ENCODE measurements at regions not wholly inside any gene's neighbourhood (a gene's known extent, or its start where the extent isn't known, plus 50 kb on each side); places are given as distances from the start of the nearest gene placed in this dataset.

GRCh38 chr7:156515911-156516790 lies 124.4 kb upstream of the RNF32 start (continued):
- TF ChIP-seq USF2 (IDR thresholded peaks at IDR 0.05; ENCODE audit: low read depth, low read length) = peak; percentile 41; the same call in 1 of the 2 replicates
- 0 out of 2 replicates have a peak, but pooled peaks have one; percentile 25 for TF ChIP-seq USF2 (CRISPR knock-in tag; IDR thresholded peaks at IDR 0.05; ENCODE audit: borderline replicate concordance)
- no peak for TF ChIP-seq RARG (CRISPR knock-in tag; IDR thresholded peaks at IDR 0.05; ENCODE audit: low read depth)
- no peak for TF ChIP-seq ZSCAN22 (CRISPR knock-in tag; IDR thresholded peaks at IDR 0.05)
- TF ChIP-seq PRDM10 (CRISPR knock-in tag; IDR thresholded peaks at IDR 0.05; ENCODE audit: low read depth) = no peak
- TF ChIP-seq, protein P1, sequence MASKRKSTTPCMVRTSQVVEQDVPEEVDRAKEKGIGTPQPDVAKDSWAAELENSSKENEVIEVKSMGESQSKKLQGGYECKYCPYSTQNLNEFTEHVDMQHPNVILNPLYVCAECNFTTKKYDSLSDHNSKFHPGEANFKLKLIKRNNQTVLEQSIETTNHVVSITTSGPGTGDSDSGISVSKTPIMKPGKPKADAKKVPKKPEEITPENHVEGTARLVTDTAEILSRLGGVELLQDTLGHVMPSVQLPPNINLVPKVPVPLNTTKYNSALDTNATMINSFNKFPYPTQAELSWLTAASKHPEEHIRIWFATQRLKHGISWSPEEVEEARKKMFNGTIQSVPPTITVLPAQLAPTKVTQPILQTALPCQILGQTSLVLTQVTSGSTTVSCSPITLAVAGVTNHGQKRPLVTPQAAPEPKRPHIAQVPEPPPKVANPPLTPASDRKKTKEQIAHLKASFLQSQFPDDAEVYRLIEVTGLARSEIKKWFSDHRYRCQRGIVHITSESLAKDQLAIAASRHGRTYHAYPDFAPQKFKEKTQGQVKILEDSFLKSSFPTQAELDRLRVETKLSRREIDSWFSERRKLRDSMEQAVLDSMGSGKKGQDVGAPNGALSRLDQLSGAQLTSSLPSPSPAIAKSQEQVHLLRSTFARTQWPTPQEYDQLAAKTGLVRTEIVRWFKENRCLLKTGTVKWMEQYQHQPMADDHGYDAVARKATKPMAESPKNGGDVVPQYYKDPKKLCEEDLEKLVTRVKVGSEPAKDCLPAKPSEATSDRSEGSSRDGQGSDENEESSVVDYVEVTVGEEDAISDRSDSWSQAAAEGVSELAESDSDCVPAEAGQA (IDR thresholded peaks at IDR 0.05; ENCODE audit: low read depth) = no peak
- TF ChIP-seq, protein P1 (CRISPR knock-in tag; IDR thresholded peaks at IDR 0.05; ENCODE audit: borderline replicate concordance) = no peak
- no peak for TF ChIP-seq GRHL1 (CRISPR knock-in tag; conservative IDR thresholded peaks at IDR 0.05)
- peak; percentile 64; the same call in 1 of the 2 replicates for TF ChIP-seq KDM6A (CRISPR knock-in tag; IDR thresholded peaks at IDR 0.05; ENCODE audit: low read depth)
- TF ChIP-seq PAXIP1 (CRISPR knock-in tag; conservative IDR thresholded peaks at IDR 0.05) = peak; percentile 92

Data from HepG2 (cell line).